ENCODE measurements at regions not wholly inside any gene's neighbourhood (a gene's known extent, or its start where the extent isn't known, plus 50 kb on each side); places are given as distances from the start of the nearest gene placed in this dataset.
"Not testable (repeated sequence)": the region's sequence is repeated elsewhere in the genome, so short reads cannot be mapped to it uniquely, and the experiment has no call there.

DNA sequence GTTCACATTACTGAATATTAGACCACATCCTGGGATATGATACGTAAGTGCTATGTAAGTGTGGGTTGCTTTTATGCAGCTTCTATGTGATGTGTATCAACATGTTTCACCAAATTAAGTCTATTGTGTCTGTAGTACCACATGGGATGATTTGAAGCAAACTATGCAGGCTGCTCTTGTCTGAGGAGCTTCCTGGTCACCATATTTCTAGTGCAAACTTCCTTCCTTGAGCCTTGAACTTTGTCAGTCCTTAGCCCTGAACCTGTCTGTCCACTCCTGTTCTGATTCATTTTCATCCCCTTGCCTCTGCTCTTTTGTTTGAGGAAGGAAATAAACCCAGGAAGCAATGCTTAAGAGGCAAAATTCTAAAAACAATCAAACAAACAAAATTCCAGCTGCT is 117.5 kb upstream of the VANGL1 start:
- Histone ChIP-seq H3K4me1 (ENCODE audit: control insufficient read depth in 3 of 3, insufficient read depth in 3 of 3, low read length in 3 of 3) (no peaks in the 10 kb centered on the region), H3K27ac (ENCODE audit: low read depth, low read length) (no peak overlapping the region), H3K9me3 (ENCODE audit: control insufficient read depth in 3 of 3, low read length in 3 of 3) (no peaks in the 10 kb centered on the region), H3K36me3 (ENCODE audit: control insufficient read depth in 3 of 3, insufficient read depth in 3 of 3, low read length in 3 of 3) (no peaks in the 10 kb centered on the region), H3K9ac (ENCODE audit: low read depth in 1 of 3, low read length in 3 of 3) (no peak overlapping the region), H3K27me3 (ENCODE audit: control insufficient read depth in 3 of 3, insufficient read depth in 3 of 3, low read length in 3 of 3) (peaks cover 0 to 2% (median 0%) of the 10 kb centered on the region in 3 donors), H3K4me3 (ENCODE audit: low read length in 3 of 3) (no peak overlapping the region)

DNA sequence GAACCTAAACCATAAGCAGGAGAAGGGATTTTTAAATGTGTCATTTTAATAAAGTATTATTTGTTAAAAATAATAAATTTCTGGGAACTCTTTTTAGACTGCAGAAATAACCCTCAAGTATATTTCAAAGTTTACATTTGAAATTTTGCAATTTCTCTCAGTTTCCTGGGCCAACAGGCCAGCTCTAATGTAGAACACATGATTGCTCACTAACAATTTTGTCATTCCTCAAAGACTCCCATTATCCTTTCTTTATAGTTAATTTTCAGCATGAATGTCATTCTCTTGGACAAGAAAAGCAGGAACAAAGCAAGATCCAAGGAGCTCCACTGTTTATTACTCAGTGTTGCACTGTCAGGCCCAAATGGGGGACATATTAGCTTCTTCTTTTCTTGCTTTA is 119.4 kb upstream of the VANGL1 start:
- Histone ChIP-seq H3K9ac (ENCODE audit: low read depth in 1 of 3, low read length in 3 of 3) (no peak overlapping the region), H3K27me3 (ENCODE audit: control insufficient read depth in 3 of 3, insufficient read depth in 3 of 3, low read length in 3 of 3) (no peaks in the 10 kb centered on the region), H3K36me3 (ENCODE audit: control insufficient read depth in 3 of 3, insufficient read depth in 3 of 3, low read length in 3 of 3) (no peaks in the 10 kb centered on the region), H3K4me3 (ENCODE audit: low read length in 3 of 3) (no peak overlapping the region), H3K9me3 (ENCODE audit: control insufficient read depth in 3 of 3, low read length in 3 of 3) (no peaks in the 10 kb centered on the region), H3K27ac (ENCODE audit: low read depth, low read length) (no peak overlapping the region), H3K4me1 (ENCODE audit: control insufficient read depth in 3 of 3, insufficient read depth in 3 of 3, low read length in 3 of 3) (no peaks in the 10 kb centered on the region)

DNA sequence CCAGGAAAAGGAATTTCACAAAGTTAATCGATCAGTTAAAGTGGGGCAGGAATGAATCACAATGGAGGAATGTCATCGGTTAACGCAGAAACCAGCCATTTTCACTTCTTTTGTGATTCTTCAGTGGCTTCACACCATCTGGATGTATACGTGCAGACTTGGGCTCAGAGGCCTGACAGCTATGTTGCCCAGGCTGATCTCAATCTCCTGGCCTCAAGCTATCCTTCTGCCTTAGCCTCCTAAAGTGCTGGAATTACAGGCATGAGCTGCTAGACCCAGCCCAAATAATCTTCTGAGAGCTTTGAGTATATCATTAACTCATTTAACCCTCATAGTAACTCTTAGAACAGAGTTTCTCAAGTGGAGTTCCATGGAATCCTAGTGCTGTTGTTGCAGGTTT is 126.5 kb upstream of the VANGL1 start:
- no peak overlapping the region for H3K4me3 ChIP-seq (ENCODE audit: low read length in 3 of 3)
- no peaks in the 10 kb centered on the region for H3K9me3 ChIP-seq (ENCODE audit: control insufficient read depth in 3 of 3, low read length in 3 of 3)
- H3K27me3 ChIP-seq (ENCODE audit: control insufficient read depth in 3 of 3, insufficient read depth in 3 of 3, low read length in 3 of 3), result no peaks in the 10 kb centered on the region
- no peaks in the 10 kb centered on the region for H3K4me1 ChIP-seq (ENCODE audit: control insufficient read depth in 3 of 3, insufficient read depth in 3 of 3, low read length in 3 of 3)
- no peak overlapping the region for H3K27ac ChIP-seq (ENCODE audit: low read depth, low read length)
- H3K9ac ChIP-seq (ENCODE audit: low read depth in 1 of 3, low read length in 3 of 3), result no peak overlapping the region
- no peaks in the 10 kb centered on the region for H3K36me3 ChIP-seq (ENCODE audit: control insufficient read depth in 3 of 3, insufficient read depth in 3 of 3, low read length in 3 of 3)

DNA sequence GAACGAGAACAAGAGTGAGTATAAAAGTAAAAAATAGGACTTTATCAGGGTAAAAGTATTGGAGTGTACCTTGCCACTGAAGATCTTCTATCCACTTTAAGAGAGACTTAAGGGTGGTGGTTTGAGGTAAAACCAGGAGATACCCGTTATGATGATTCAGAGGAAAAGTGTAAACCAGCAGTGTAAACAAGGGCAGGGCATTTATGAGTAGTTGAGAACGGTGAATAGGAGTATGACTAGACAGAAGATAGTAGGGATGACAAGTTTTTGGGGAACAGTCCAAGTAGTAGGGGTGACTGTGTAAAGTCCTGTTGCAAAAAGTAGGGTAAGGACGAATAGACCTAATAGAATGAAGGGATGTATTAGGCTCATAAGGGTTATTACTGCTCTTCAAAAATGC is 131.5 kb upstream of the VANGL1 start:
- H3K9ac ChIP-seq (ENCODE audit: low read depth in 1 of 3, low read length in 3 of 3); H3K4me1 ChIP-seq (ENCODE audit: control insufficient read depth in 3 of 3, insufficient read depth in 3 of 3, low read length in 3 of 3); H3K27ac ChIP-seq (ENCODE audit: low read depth, low read length); H3K36me3 ChIP-seq (ENCODE audit: control insufficient read depth in 3 of 3, insufficient read depth in 3 of 3, low read length in 3 of 3); H3K9me3 ChIP-seq (ENCODE audit: control insufficient read depth in 3 of 3, low read length in 3 of 3); H3K4me3 ChIP-seq (ENCODE audit: low read length in 3 of 3): not testable (repeated sequence)
- peaks cover 0 to 10% (median 8%) of the 10 kb centered on the region in 3 donors for H3K27me3 ChIP-seq (ENCODE audit: control insufficient read depth in 3 of 3, insufficient read depth in 3 of 3, low read length in 3 of 3)

DNA sequence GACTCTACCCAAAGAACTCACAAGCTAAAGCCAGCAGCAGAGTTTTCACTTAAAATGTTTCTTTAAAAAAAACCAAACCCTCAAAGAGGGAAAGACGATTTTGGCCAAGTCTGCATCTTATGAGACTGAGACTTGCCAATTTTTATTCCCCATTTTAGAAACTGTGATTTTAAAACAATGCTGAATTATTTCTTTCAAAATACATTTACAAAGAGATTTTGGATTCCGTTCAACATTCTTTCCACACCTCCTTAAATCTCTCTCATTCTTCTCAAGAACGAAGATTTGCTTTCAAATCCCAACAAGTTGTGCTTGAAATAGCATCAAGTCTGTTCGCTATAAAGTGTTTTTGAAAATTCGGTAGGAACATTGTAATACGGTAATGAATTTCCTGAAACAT is 133.9 kb upstream of the VANGL1 start:
- H3K27me3 ChIP-seq (ENCODE audit: control insufficient read depth in 3 of 3, insufficient read depth in 3 of 3, low read length in 3 of 3), result peaks cover 0 to 10% (median 8%) of the 10 kb centered on the region in 3 donors
- H3K27ac ChIP-seq (ENCODE audit: low read depth, low read length), result no peak overlapping the region
- H3K9ac ChIP-seq (ENCODE audit: low read depth in 1 of 3, low read length in 3 of 3), result no peak overlapping the region
- no peak overlapping the region for H3K4me3 ChIP-seq (ENCODE audit: low read length in 3 of 3)
- H3K36me3 ChIP-seq (ENCODE audit: control insufficient read depth in 3 of 3, insufficient read depth in 3 of 3, low read length in 3 of 3), result no peaks in the 10 kb centered on the region
- no peaks in the 10 kb centered on the region for H3K4me1 ChIP-seq (ENCODE audit: control insufficient read depth in 3 of 3, insufficient read depth in 3 of 3, low read length in 3 of 3)
- H3K9me3 ChIP-seq (ENCODE audit: control insufficient read depth in 3 of 3, low read length in 3 of 3), result no peaks in the 10 kb centered on the region

DNA sequence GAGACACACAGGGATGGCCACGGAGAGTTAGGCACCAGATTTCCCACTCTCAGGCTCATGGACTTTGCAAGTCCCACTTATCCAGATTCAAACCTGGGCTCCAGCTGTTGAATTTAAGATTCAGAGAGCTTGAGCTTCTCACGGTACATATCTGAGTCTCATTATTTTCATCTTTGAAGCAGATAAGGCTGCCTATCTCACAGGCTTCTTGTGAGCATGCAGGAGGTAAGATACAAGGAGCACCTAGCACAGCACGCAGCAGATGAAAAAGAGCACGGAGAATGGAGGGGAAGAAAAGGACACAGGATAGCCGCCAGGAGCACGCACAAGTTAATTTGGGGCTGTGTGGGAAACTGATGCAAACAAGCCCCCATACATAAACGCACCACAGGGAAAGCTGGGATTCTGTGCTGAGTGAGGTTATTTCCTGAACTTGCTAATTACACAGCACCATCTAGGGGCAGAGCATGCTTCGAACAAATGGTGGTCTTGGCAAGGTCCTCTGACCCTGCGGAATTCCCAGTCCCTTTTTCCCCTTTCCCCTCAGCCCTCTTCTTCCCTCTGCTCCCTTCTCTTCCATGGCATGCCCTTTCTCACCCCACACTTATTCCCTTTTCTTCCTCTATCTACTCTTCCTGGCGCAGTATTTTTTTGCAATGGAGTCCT is 134.7 kb upstream of the VANGL1 start:
- Histone ChIP-seq H3K36me3 (ENCODE audit: control insufficient read depth in 3 of 3, insufficient read depth in 3 of 3, low read length in 3 of 3) (no peaks in the 10 kb centered on the region), H3K27ac (ENCODE audit: low read depth, low read length) (no peak overlapping the region), H3K9ac (ENCODE audit: low read depth in 1 of 3, low read length in 3 of 3) (no peak overlapping the region), H3K27me3 (ENCODE audit: control insufficient read depth in 3 of 3, insufficient read depth in 3 of 3, low read length in 3 of 3) (peaks cover 0 to 10% (median 8%) of the 10 kb centered on the region in 3 donors), H3K9me3 (ENCODE audit: control insufficient read depth in 3 of 3, low read length in 3 of 3) (no peaks in the 10 kb centered on the region), H3K4me3 (ENCODE audit: low read length in 3 of 3) (no peak overlapping the region), H3K4me1 (ENCODE audit: control insufficient read depth in 3 of 3, insufficient read depth in 3 of 3, low read length in 3 of 3) (no peaks in the 10 kb centered on the region)

DNA sequence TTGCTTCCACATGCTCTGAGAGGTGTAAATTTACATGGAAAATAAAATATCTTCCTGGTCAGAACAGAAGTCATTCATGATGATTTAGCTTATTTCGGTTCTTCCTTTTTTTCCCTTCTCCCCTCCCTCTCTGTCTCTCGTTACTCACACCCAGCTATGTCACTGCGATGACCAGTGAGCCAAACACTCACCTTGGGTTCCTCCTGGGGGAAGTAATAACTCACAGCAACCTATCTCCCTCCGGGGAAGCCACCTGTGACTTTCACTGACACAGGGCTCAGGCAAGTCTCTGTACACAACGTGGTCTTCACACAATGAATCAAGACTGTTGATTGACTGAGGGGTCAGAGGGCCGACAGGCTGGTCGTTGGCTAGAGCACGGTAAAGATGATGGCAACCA is 135.3 kb upstream of the VANGL1 start:
- H3K36me3 ChIP-seq (ENCODE audit: control insufficient read depth in 3 of 3, insufficient read depth in 3 of 3, low read length in 3 of 3), result no peaks in the 10 kb centered on the region
- no peaks in the 10 kb centered on the region for H3K9me3 ChIP-seq (ENCODE audit: control insufficient read depth in 3 of 3, low read length in 3 of 3)
- no peak overlapping the region for H3K9ac ChIP-seq (ENCODE audit: low read depth in 1 of 3, low read length in 3 of 3)
- H3K4me3 ChIP-seq (ENCODE audit: low read length in 3 of 3), result no peak overlapping the region
- no peaks in the 10 kb centered on the region for H3K4me1 ChIP-seq (ENCODE audit: control insufficient read depth in 3 of 3, insufficient read depth in 3 of 3, low read length in 3 of 3)
- H3K27ac ChIP-seq (ENCODE audit: low read depth, low read length), result no peak overlapping the region
- H3K27me3 ChIP-seq (ENCODE audit: control insufficient read depth in 3 of 3, insufficient read depth in 3 of 3, low read length in 3 of 3), result peaks cover 0 to 10% (median 8%) of the 10 kb centered on the region in 3 donors

DNA sequence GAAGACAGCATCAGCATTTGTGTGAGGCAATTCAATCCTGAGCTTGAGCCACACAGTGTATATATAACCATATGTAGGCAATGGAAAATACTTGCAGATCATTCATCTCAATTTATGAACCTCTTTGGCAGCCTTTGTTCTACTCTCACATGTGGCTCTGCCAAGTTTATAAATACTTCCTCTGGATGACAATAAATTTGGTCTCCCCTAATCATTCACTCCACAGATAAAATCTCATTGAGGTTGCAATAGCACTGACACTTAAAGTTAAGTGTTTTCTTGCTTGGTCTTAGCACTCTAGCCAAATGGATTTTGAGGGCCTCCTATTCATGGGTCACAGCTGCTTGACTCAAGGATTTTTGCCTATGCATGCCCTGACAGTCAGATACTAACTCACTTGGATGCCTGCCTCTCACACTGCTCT is 136.6 kb upstream of the VANGL1 start:
- Histone ChIP-seq H3K27ac (ENCODE audit: low read depth, low read length) (no peak overlapping the region), H3K4me1 (ENCODE audit: control insufficient read depth in 3 of 3, insufficient read depth in 3 of 3, low read length in 3 of 3) (no peaks in the 10 kb centered on the region), H3K9ac (ENCODE audit: low read depth in 1 of 3, low read length in 3 of 3) (no peak overlapping the region), H3K27me3 (ENCODE audit: control insufficient read depth in 3 of 3, insufficient read depth in 3 of 3, low read length in 3 of 3) (peaks cover 0 to 10% (median 8%) of the 10 kb centered on the region in 3 donors), H3K36me3 (ENCODE audit: control insufficient read depth in 3 of 3, insufficient read depth in 3 of 3, low read length in 3 of 3) (no peaks in the 10 kb centered on the region), H3K4me3 (ENCODE audit: low read length in 3 of 3) (no peak overlapping the region), H3K9me3 (ENCODE audit: control insufficient read depth in 3 of 3, low read length in 3 of 3) (no peaks in the 10 kb centered on the region)

DNA sequence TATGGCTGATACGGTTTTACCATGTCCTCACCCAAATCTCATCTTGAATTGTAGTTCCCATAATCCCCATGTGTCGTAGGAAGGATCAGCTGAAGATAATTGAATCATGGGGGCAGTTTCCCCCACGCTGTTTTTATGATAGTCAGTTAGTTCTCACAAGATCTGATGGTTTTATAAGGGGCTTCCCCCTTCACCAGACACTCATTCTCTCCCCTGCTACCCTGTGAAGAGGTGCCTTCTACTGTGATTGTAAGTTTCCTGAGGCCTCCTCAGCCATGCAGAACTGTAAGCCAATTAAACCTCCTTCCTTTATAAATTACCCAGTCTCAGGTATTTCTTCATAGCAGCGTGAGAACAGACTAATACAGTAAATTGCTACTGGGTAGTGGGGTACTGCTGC is 139.6 kb upstream of the VANGL1 start:
- H3K27ac ChIP-seq (ENCODE audit: low read depth, low read length); H3K27me3 ChIP-seq (ENCODE audit: control insufficient read depth in 3 of 3, insufficient read depth in 3 of 3, low read length in 3 of 3); H3K4me3 ChIP-seq (ENCODE audit: low read length in 3 of 3); H3K36me3 ChIP-seq (ENCODE audit: control insufficient read depth in 3 of 3, insufficient read depth in 3 of 3, low read length in 3 of 3); H3K9me3 ChIP-seq (ENCODE audit: control insufficient read depth in 3 of 3, low read length in 3 of 3); H3K4me1 ChIP-seq (ENCODE audit: control insufficient read depth in 3 of 3, insufficient read depth in 3 of 3, low read length in 3 of 3); H3K9ac ChIP-seq (ENCODE audit: low read depth in 1 of 3, low read length in 3 of 3): not testable (repeated sequence)

DNA sequence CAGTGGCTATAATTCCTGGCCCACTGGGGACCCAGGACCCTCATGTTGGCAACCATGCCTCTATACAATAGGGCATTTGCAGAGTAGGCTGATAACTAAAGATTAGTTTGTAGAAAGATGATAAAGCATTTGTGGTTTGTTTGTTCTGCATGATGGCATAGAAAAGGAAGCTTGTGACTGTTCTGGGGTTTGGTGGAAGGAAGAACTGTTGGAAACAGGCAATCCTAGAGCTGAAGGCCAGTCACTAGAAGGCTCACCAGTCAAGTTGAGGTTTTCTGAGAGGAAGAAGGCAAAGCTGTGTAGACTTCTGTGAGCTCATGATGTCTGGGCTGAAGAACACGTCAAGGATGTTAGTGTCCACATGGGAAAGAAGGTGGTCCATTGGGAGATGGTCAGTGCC is 140.3 kb upstream of the VANGL1 start:
- no peak overlapping the region for H3K4me3 ChIP-seq (ENCODE audit: low read length in 3 of 3)
- H3K36me3 ChIP-seq (ENCODE audit: control insufficient read depth in 3 of 3, insufficient read depth in 3 of 3, low read length in 3 of 3), result no peaks in the 10 kb centered on the region
- H3K27ac ChIP-seq (ENCODE audit: low read depth, low read length), result no peak overlapping the region
- no peak overlapping the region for H3K9ac ChIP-seq (ENCODE audit: low read depth in 1 of 3, low read length in 3 of 3)
- no peaks in the 10 kb centered on the region for H3K4me1 ChIP-seq (ENCODE audit: control insufficient read depth in 3 of 3, insufficient read depth in 3 of 3, low read length in 3 of 3)
- H3K9me3 ChIP-seq (ENCODE audit: control insufficient read depth in 3 of 3, low read length in 3 of 3), result no peaks in the 10 kb centered on the region
- peaks cover 0 to under 1% (median under 1%) of the 10 kb centered on the region in 3 donors for H3K27me3 ChIP-seq (ENCODE audit: control insufficient read depth in 3 of 3, insufficient read depth in 3 of 3, low read length in 3 of 3)
